ENCODE measurements at regions not wholly inside any gene's neighbourhood (a gene's known extent, or its start where the extent isn't known, plus 50 kb on each side); places are given as distances from the start of the nearest gene placed in this dataset.
A peak's percentile ranks its signal among the peaks of the same experiment; 100 is the strongest.

- no peak for TF ChIP-seq POLR2A (IDR thresholded peaks at IDR 0.05; ENCODE audit: low read depth, low read length)
- FAIRE-seq, result no peak
- no peak for DNase-seq (ENCODE audit: insufficient read length, low spot score)
Observed at GRCh38 chr20:24151621-24152294, 163.2 kb upstream of the GGTLC1 start.

GRCh38 chr20:24150406-24150805 lies 161.8 kb upstream of the GGTLC1 start:
- FAIRE-seq (no peak), DNase-seq (ENCODE audit: insufficient read length, low spot score) (no peak)
- TF ChIP-seq POLR2A (IDR thresholded peaks at IDR 0.05; ENCODE audit: low read depth, low read length), result no peak

GRCh38 chr20:24149881-24150307 lies 161.3 kb upstream of the GGTLC1 start:
- TF ChIP-seq POLR2A (IDR thresholded peaks at IDR 0.05; ENCODE audit: low read depth, low read length), result no peak
- peak; percentile 19 for DNase-seq (ENCODE audit: insufficient read length, low spot score)
- FAIRE-seq, result no peak

DNA sequence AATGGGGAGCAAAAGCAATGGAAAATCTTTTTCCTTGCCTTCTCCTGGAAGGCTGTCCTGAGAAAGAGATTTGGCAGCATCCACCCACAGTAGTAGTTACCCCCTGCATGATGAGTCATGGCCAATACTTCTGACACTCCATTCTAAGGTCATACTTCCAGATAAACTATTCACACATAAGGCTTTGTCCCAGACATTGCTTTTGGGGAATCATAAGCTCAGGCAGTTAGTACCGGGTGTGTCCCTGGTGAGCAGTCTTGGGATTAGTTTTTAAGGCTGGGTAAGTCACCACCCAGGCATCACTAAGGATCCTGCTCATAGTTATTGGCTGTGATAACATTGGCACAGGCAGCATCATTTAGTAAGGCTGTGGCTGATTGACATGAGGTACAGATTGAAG lies 160.6 kb upstream of the GGTLC1 start:
- DNase-seq (ENCODE audit: insufficient read length, low spot score), result no peak
- TF ChIP-seq POLR2A (IDR thresholded peaks at IDR 0.05; ENCODE audit: low read depth, low read length), result no peak
- no peak for FAIRE-seq

DNA sequence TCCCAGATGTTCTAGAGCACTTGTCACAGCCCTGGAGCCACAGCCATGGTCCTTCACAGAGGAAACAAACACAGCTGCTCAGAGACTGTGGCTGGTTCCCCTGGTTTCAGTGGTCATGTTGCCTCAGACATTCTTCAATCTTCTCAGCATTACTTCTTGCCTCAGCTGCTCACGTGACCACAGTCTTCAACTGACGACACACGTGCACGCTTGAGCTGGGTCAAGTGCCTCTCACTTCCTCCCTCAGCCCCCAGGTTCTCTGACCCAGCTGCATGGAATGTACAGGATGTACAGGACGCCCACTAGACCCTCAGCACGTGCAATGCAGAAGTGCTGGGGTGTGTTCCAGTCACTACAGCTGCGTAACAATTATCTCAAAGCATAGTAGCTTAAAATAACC lies 159.8 kb upstream of the GGTLC1 start:
- no peak for TF ChIP-seq POLR2A (IDR thresholded peaks at IDR 0.05; ENCODE audit: low read depth, low read length)
- FAIRE-seq (no peak), DNase-seq (ENCODE audit: insufficient read length, low spot score) (no peak)

DNA sequence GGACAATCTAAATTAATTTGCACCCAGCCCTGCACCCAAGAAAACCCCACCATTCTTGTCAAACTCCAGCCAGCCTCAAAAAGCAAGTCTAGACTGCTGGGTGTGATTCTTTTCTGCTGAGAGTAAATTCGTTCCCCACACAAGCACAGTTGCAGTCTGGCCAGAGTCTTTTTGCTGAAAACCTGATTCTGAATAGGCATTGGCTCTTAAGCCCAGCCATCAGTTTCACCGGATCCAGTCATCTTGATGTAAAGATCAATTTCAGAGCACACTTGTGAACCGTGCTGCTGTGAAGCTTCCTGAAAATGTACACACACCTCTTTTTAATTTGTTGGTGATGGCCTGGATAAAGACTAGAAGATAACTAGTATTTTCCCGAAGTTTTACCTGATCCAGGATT lies 159.4 kb upstream of the GGTLC1 start:
- FAIRE-seq (no peak), DNase-seq (ENCODE audit: insufficient read length, low spot score) (no peak)
- no peak for TF ChIP-seq POLR2A (IDR thresholded peaks at IDR 0.05; ENCODE audit: low read depth, low read length)

DNA sequence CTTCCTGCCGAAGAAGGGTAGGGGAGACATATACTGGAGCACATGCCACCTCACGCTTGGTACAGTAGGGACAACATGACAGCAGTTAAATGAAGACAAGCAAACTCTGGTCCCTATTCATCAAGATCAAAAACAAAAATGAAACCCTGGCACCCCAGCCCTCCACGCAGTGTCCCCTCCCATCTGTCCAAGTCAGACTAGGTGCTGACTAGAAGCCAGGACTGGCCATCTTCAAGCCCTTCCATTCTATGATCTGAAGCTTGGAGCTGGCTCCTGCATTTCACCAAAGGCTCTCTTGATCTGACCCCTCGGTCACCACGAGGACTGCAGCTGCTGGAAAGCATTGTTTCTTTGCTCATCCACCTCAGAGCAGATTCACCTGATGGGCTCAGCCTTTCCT lies 158.9 kb upstream of the GGTLC1 start:
- no peak for FAIRE-seq
- no peak for DNase-seq (ENCODE audit: insufficient read length, low spot score)
- TF ChIP-seq POLR2A (IDR thresholded peaks at IDR 0.05; ENCODE audit: low read depth, low read length), result no peak

GRCh38 chr20:24146231-24146634 lies 157.7 kb upstream of the GGTLC1 start:
- DNase-seq (ENCODE audit: insufficient read length, low spot score) (no peak), FAIRE-seq (no peak)
- TF ChIP-seq POLR2A (IDR thresholded peaks at IDR 0.05; ENCODE audit: low read depth, low read length), result no peak

- DNase-seq (ENCODE audit: insufficient read length, low spot score) (no peak), FAIRE-seq (no peak)
- TF ChIP-seq POLR2A (IDR thresholded peaks at IDR 0.05; ENCODE audit: low read depth, low read length), result no peak
Observed at GRCh38 chr20:24144371-24144770, 155.8 kb upstream of the GGTLC1 start.

GRCh38 chr20:24141111-24141510 lies 152.5 kb upstream of the GGTLC1 start:
- DNase-seq (ENCODE audit: insufficient read length, low spot score), result no peak
- TF ChIP-seq POLR2A (IDR thresholded peaks at IDR 0.05; ENCODE audit: low read depth, low read length), result no peak
- FAIRE-seq, result no peak

DNA sequence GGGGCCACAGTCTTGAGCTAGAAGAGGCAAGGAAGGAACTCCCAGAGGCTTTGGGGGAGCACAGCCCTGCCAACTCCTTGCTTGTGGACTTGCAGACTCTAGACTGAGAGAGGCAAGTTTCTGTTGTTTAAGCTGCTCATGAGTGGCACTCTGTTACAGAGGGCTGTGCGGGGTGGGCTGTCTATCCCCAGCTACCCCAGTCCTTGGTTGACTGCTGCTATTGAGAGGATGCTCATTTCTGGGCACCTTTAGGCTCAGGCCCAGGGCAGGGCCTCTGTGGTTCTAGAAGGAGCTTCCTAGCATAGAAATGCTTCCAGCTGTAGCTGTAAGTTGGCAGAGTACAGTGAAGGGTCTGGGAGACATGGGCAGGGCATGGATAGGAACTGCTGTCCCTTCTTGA lies 151.3 kb upstream of the GGTLC1 start:
- DNase-seq (ENCODE audit: insufficient read length, low spot score), result no peak
- TF ChIP-seq POLR2A (IDR thresholded peaks at IDR 0.05; ENCODE audit: low read depth, low read length), result no peak
- FAIRE-seq, result no peak

DNA sequence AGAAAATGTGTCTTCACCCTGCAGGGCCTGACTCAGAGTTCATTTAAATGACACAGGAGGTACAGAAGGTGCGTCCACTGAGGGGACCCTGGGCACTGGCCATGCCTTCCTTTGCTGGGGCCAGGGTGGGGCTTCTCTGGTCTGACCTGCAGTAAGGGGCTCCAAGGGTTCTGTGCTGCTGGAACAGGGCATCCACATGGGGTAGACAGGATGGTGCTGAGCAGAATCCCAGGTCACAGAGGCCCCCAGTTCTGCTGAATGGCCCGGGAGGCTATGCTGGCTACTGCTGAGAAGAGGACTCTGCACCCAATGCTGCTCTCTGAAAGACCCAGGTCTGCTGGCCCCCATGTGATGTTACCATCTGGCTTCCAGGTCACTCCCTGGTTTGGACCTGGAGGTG lies 150.4 kb upstream of the GGTLC1 start:
- no peak for FAIRE-seq
- no peak for TF ChIP-seq POLR2A (IDR thresholded peaks at IDR 0.05; ENCODE audit: low read depth, low read length)
- DNase-seq (ENCODE audit: insufficient read length, low spot score), result no peak

DNA sequence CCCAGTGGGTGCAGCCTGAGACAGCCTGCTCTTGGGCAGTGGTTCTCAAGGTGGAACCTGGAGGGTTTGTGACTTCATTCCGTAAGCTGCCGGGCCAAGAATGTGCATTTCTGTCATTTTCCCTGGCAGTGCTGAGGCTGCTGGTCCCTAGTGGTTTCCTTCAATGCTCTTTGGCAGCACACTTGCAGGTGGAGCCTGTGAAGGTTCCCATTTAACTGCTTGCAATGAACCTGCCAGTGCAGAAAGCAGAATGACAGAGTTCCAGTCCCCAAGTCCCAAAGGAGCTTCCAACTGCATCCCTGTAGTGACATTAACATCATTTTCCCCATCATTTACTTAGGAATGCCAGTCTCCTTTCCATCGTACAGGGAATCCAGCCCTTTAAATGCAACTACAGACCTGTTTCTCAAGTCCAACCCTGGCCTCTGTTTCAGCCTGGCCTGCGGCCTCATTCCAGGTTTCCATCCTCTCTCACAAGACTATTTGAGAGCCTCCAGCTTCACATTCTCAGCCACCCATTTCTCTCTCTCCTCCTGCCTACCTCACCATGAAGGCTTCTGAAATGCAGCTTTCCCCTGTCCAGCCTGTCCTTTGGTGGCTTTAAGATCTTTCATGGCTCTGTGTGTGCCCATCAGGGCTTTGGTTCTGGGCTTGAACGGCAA lies 149.7 kb upstream of the GGTLC1 start:
- FAIRE-seq (no peak), DNase-seq (ENCODE audit: insufficient read length, low spot score) (no peak)
- TF ChIP-seq POLR2A (IDR thresholded peaks at IDR 0.05; ENCODE audit: low read depth, low read length), result no peak

DNA sequence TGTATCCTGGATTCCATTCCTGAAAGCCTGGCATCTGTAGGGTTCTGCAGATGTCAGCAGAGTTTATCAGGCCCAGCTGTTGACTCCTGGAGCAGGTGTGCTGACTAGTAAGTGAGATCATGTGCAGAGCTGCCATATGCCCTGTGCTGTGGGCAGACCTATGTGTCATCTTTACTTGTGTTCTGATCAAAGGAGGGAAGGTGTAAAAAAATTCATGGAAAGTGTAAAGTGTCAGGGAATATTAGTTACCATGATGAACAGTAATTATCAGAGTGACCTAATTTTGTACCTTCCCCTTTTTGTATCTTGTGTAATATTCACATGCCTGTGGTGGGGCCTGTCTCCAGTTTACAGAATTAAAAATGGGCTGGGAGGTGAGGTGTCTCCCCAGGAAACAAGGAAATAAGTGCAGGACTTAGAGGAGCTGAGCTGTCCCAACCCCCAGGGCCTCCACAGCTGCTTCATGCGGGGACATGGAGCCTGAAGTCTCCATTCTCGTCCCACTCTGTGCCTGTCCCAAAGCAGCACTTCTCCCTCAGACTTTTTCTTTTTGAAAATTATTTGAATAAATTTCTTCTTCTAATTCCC lies 148.2 kb upstream of the GGTLC1 start:
- DNase-seq (ENCODE audit: insufficient read length, low spot score), result no peak
- no peak for TF ChIP-seq POLR2A (IDR thresholded peaks at IDR 0.05; ENCODE audit: low read depth, low read length)
- no peak for FAIRE-seq

- TF ChIP-seq POLR2A (IDR thresholded peaks at IDR 0.05; ENCODE audit: low read depth, low read length), result no peak
- DNase-seq (ENCODE audit: insufficient read length, low spot score) (no peak), FAIRE-seq (no peak)
Observed at GRCh38 chr20:24135781-24136180, 147.2 kb upstream of the GGTLC1 start.

Measured in H54 (cell line).